Pancreas (tissue), 10 donors: ENCODE measurements at regions not wholly inside any gene's neighbourhood (a gene's known extent, or its start where the extent isn't known, plus 50 kb on each side); places are given as distances from the start of the nearest gene placed in this dataset.

Experiments used
- ATAC-seq, 4 donors: fragments of 200-7000 bp; cut with Tn5 transposase; one replicate each; pipeline versions ENCODE4 v1.8.0 to v1.9.1; 2020; ENCODE audit warnings: mild to moderate bottlenecking in 4 of 4, moderate library complexity in 4 of 4
- DNase-seq, 6 donors: peaks; one replicate each; pipeline ENCODE4 v3.0.0-alpha.2; 2020
- FAIRE-seq: peaks from 2 replicates; lab custom pipeline; 2012; peaks lifted over from hg19 to GRCh38; lab: Jason Lieb, UNC
- H3K27ac ChIP-seq, 4 donors: fragments of 200-600 bp; sonication (generic); 1 replicate in 3 of 4; 2 replicates in 1 of 4; pipeline versions ENCODE4 v1.5.0 to v1.8.0; 2020
- H3K27me3 ChIP-seq, 4 donors: fragments of 200-600 bp; one replicate each; pipeline ENCODE4 v1.8.0; 2021
- H3K36me3 ChIP-seq, 3 donors: fragments of 200-600 bp; sonication (generic) in 1 of 3; one replicate each; pipeline versions ENCODE4 v1.5.0 to v1.8.0; 2020 to 2021
- H3K4me1 ChIP-seq, 3 donors: fragments of 200-600 bp; one replicate each; pipeline ENCODE4 v1.8.0; 2021
- H3K4me3 ChIP-seq, 4 donors: fragments of 200-600 bp; sonication (generic) in 2 of 4; one replicate each; pipeline versions ENCODE4 v1.5.0 to v1.8.0; 2020 to 2021
- H3K9me3 ChIP-seq, 4 donors: fragments of 200-600 bp; one replicate each; pipeline ENCODE4 v1.8.0; 2021
- CTCF ChIP-seq, 4 donors: fragments of 200-600 bp; sonication (generic) in 3 of 4; IDR thresholded peaks; one replicate each; pipeline versions ENCODE4 v1.5.0 to v1.8.0; 2021; ENCODE audit warnings: antibody characterized with exemption in 4 of 4
- WGBS, 2 donors: extraction: QIAGEN DNeasy Blood & Tissue Kit; methylation state at CpG; one replicate each; pipeline ENCODE4 v1.1.7; 2013; 5-methylcytosine and 5-hydroxymethylcytosine counted together
- intact Hi-C, 3 donors: fragments of 100-400 bp; cut with DNase I; formaldehyde crosslinking; loops; one replicate each; pipeline versions ENCODE4 v1.11.1 to v1.14.2; 2022
- donor health status: healthy with polysubstance abuse.
- donor health status: DM: no; HTN: no; CAD: no; lungs with moderate emphysema.
- donor health status: DM: no; HTN: no; CAD: no.
- donor health status: control.
- donor health status: control.
- donor health status: Bipolar disorder and iron deficiency.
- donor health status: DM: yes; HTN: yes; CAD: no.
- donor health status: DM: no; HTN: no; CAD: no.
- donor health status: DM: no; HTN: no; CAD: no.
- donor health status: DM: yes; HTN: yes; CAD: no.

GRCh38 chr15:31230630-31231485 lies 95.8 kb upstream of the KLF13 start:
- no peaks in the 10 kb centered on the region for H3K9me3 ChIP-seq
- DNase-seq (peak in 1 of 6 donors; percentile 43), ATAC-seq (no peak), FAIRE-seq (no peak)
- no peaks in the 10 kb centered on the region for H3K27me3 ChIP-seq
- H3K4me3 ChIP-seq, result no peak overlapping the region
- H3K36me3 ChIP-seq, result no peaks in the 10 kb centered on the region
- TF ChIP-seq CTCF (IDR thresholded peaks at IDR 0.05), result no peak
- H3K4me1 ChIP-seq, result peaks cover 0 to 7% (median 0%) of the 10 kb centered on the region in 3 donors
- no peak overlapping the region for H3K27ac ChIP-seq
- 86 to 92% methylated on average over 6 of the region's 6 CpGs for WGBS, 2 donors
- intact Hi-C loops, result loop anchor here in 1 of 3 donors (10.0 kb wide), 1 partner anchor 94 kb away; the partner anchor contains the start of gene KLF13

GRCh38 chr15:31234815-31235214 lies 91.8 kb upstream of the KLF13 start:
- Histone ChIP-seq H3K27ac (no peak overlapping the region), H3K4me3 (no peak overlapping the region), H3K36me3 (no peaks in the 10 kb centered on the region), H3K9me3 (no peaks in the 10 kb centered on the region), H3K27me3 (no peaks in the 10 kb centered on the region), H3K4me1 (peaks cover 0 to 20% (median 0%) of the 10 kb centered on the region in 3 donors)
- 77% methylated on average over 5 of the region's 5 CpGs for WGBS, 2 donors
- intact Hi-C loops, result loop anchor here in 1 of 3 donors (10.0 kb wide), 1 partner anchor 90 kb away; the partner anchor contains the start of gene KLF13
- no peak for FAIRE-seq
- no peak for ATAC-seq
- no peak for TF ChIP-seq CTCF (IDR thresholded peaks at IDR 0.05)
- peak in 1 of 6 donors; percentile 16 for DNase-seq

DNA sequence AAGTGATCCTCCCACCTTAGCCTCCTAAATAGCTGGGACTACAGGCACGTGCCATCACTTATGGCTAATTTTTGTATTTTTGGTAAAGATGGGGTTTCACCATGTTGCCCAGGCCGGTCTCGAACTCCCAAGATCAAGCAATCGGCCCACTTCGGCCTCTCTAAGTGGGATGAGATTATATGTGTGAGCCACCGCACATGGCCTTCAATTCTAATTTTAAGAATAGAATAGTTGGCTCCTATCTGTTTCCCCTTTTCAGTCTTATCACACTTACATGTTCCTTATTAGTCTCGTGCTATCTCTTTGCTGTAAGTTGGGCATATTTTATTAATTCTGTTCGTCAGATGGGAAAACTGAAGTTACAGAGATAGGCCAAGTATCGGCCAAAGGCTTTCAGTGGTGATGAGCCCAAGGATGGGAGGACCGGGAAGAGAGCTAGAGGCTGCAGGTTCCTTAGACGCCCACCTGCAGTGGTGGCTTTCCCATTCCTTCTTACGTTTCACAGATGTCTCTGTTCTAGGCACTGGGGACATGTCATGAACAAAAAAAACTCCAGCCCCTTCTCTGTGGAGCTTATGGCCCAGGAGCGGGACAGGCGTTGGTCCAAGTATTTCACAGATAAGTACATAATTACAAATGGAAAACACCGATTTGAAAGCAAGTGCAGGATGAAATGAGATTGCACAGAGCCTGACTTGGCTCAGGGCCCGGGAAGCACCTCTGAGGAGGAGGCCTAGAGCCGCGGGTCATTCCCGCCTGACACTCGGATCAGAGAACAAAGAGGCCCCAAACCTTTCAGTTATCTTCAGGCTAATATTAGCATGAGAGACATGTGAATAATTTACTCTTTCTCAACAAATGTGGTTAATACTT lies 91.1 kb upstream of the KLF13 start:
- Histone ChIP-seq H3K27me3 (no peaks in the 10 kb centered on the region), H3K27ac (peak overlapping the region in 3 of 4 donors; percentile 39 to 83 (median 78)), H3K4me3 (no peak overlapping the region), H3K36me3 (no peaks in the 10 kb centered on the region), H3K9me3 (no peaks in the 10 kb centered on the region), H3K4me1 (peaks cover 0 to 20% (median 0%) of the 10 kb centered on the region in 3 donors)
- peak in 4 of 6 donors; percentile 14 to 70 (median 32) for DNase-seq
- no peak for TF ChIP-seq CTCF (IDR thresholded peaks at IDR 0.05)
- WGBS, 2 donors, result 60 to 62% methylated on average over 20 of the region's 20 CpGs
- intact Hi-C loops, result loop anchor here in 1 of 3 donors (10.0 kb wide), 1 partner anchor 89 kb away; the partner anchor contains the start of gene KLF13
- peak in 3 of 4 donors; percentile 68 to 78 (median 75) for ATAC-seq
- FAIRE-seq, result no peak

- no peaks in the 10 kb centered on the region for H3K9me3 ChIP-seq
- WGBS, 2 donors, result 43 to 48% methylated on average over 19 of the region's 19 CpGs
- FAIRE-seq, result no peak
Observed at GRCh38 chr15:31236184-31237042, 90.2 kb upstream of the KLF13 start.

More at GRCh38 chr15:31236184-31237042, 90.2 kb upstream of the KLF13 start:
- intact Hi-C loops, result loop anchor here in 1 of 3 donors (10.0 kb wide), 1 partner anchor 88 kb away; the partner anchor contains the start of gene KLF13
- peak; percentile 64 to 96 (median 90) for ATAC-seq
- no peak overlapping the region for H3K4me3 ChIP-seq
- H3K36me3 ChIP-seq, result no peaks in the 10 kb centered on the region
- H3K27ac ChIP-seq, result peak overlapping the region in 3 of 4 donors; percentile 39 to 83 (median 78)
- TF ChIP-seq CTCF (IDR thresholded peaks at IDR 0.05), result no peak
- peak in 5 of 6 donors; percentile 26 to 81 (median 64) for DNase-seq
- H3K27me3 ChIP-seq, result no peaks in the 10 kb centered on the region
- H3K4me1 ChIP-seq, result peaks cover 0 to 20% (median 0%) of the 10 kb centered on the region in 3 donors
